GM20000 (cell line): ENCODE measurements at regions not wholly inside any gene's neighbourhood (a gene's known extent, or its start where the extent isn't known, plus 50 kb on each side); places are given as distances from the start of the nearest gene placed in this dataset.
"Not testable (repeated sequence)": the region's sequence is repeated elsewhere in the genome, so short reads cannot be mapped to it uniquely, and the experiment has no call there.

Experiments used
- DNase-seq: peaks from one replicate; pipeline ENCODE4 v3.0.0; 2012; ENCODE audit warnings: low spot score
- CTCF ChIP-seq: IDR thresholded peaks from 2 replicates; pipeline ENCODE4 v1.5.1; 2012; ENCODE audit warnings: mild to moderate bottlenecking, control low read depth; ENCODE audit errors: extremely low read depth, missing control alignments

GRCh38 chr6:115843945-115844344 is 216.7 kb downstream of the FRK start:
- no peak for TF ChIP-seq CTCF
- DNase-seq: no peak

- no peak for TF ChIP-seq CTCF
- no peak for DNase-seq
Measured at GRCh38 chr6:115842338-115842737, 218.4 kb downstream of the FRK start.

- no peak for DNase-seq
- no peak for TF ChIP-seq CTCF
Measured at GRCh38 chr6:115839583-115840181, 221.0 kb downstream of the FRK start.

- DNase-seq: peak; percentile 67
- TF ChIP-seq CTCF: peak; percentile 33
Measured at GRCh38 chr6:115838763-115839401, 221.8 kb downstream of the FRK start.

- no peak for DNase-seq
- no peak for TF ChIP-seq CTCF
Measured at GRCh38 chr6:115838216-115838615, 222.5 kb downstream of the FRK start.

- not testable (repeated sequence) for DNase-seq
Measured at GRCh38 chr6:115836374-115836773, 224.3 kb downstream of the FRK start.

- no peak for TF ChIP-seq CTCF
- DNase-seq: no peak
Measured at GRCh38 chr6:115835314-115835713, 225.4 kb downstream of the FRK start.

GRCh38 chr6:115834542-115834941 is 226.1 kb downstream of the FRK start:
- DNase-seq: not testable (repeated sequence)

GRCh38 chr6:115832786-115833185 is 227.9 kb downstream of the FRK start:
- DNase-seq: no peak
- TF ChIP-seq CTCF: no peak
